Neural progenitor cell (in vitro differentiated cells): ENCODE measurements at regions not wholly inside any gene's neighbourhood (a gene's known extent, or its start where the extent isn't known, plus 50 kb on each side); places are given as distances from the start of the nearest gene placed in this dataset.

Experiments used
- EZH2phosphoT487 ChIP-seq: fragments of 200-600 bp; sonication (generic); IDR thresholded peaks from 2 replicates; pipeline ENCODE4 v1.6.1; 2017; ENCODE audit warnings: antibody characterized with exemption
- TF ChIP-seq, protein P1 (sequence below): fragments of 200-600 bp; sonication (generic); IDR thresholded peaks from 2 replicates; pipeline ENCODE4 v1.5.1; 2017; ENCODE audit warnings: antibody characterized with exemption, mild to moderate bottlenecking

GRCh38 chr5:144691936-144692335, 521.3 kb downstream of the KCTD16 start:
- TF ChIP-seq, protein P1, sequence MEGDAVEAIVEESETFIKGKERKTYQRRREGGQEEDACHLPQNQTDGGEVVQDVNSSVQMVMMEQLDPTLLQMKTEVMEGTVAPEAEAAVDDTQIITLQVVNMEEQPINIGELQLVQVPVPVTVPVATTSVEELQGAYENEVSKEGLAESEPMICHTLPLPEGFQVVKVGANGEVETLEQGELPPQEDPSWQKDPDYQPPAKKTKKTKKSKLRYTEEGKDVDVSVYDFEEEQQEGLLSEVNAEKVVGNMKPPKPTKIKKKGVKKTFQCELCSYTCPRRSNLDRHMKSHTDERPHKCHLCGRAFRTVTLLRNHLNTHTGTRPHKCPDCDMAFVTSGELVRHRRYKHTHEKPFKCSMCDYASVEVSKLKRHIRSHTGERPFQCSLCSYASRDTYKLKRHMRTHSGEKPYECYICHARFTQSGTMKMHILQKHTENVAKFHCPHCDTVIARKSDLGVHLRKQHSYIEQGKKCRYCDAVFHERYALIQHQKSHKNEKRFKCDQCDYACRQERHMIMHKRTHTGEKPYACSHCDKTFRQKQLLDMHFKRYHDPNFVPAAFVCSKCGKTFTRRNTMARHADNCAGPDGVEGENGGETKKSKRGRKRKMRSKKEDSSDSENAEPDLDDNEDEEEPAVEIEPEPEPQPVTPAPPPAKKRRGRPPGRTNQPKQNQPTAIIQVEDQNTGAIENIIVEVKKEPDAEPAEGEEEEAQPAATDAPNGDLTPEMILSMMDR: no peak
- no peak for TF ChIP-seq EZH2phosphoT487
